ENCODE measurements at regions not wholly inside any gene's neighbourhood (a gene's known extent, or its start where the extent isn't known, plus 50 kb on each side); places are given as distances from the start of the nearest gene placed in this dataset.

DNA sequence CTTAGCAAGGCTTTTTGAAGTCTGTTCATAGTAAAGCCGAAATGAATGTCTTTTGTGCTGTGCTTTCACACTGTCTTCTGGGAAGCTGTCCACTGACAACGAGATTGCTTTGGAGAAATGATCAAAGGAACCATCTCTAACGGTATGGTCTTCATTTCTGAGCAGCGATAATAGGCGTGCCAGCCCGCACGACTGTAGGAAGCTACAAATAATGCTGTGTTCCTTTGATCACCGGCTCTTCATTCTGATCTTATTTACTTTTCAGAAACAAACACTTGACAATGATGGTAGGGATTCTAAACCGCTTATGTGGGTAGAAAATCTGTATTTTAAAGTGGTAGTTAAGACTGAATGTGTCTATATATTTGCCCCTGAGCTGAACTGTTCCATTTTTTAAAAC, 306.6 kb upstream of the EXOC2 start:
- TF ChIP-seq, protein P1, sequence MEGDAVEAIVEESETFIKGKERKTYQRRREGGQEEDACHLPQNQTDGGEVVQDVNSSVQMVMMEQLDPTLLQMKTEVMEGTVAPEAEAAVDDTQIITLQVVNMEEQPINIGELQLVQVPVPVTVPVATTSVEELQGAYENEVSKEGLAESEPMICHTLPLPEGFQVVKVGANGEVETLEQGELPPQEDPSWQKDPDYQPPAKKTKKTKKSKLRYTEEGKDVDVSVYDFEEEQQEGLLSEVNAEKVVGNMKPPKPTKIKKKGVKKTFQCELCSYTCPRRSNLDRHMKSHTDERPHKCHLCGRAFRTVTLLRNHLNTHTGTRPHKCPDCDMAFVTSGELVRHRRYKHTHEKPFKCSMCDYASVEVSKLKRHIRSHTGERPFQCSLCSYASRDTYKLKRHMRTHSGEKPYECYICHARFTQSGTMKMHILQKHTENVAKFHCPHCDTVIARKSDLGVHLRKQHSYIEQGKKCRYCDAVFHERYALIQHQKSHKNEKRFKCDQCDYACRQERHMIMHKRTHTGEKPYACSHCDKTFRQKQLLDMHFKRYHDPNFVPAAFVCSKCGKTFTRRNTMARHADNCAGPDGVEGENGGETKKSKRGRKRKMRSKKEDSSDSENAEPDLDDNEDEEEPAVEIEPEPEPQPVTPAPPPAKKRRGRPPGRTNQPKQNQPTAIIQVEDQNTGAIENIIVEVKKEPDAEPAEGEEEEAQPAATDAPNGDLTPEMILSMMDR (IDR thresholded peaks at IDR 0.05): no peak
- TF ChIP-seq POLR2A (IDR thresholded peaks at IDR 0.05): no peak

All from testis (tissue), 2 donors.